ENCODE measurements at regions not wholly inside any gene's neighbourhood (a gene's known extent, or its start where the extent isn't known, plus 50 kb on each side); places are given as distances from the start of the nearest gene placed in this dataset.

- no peak for TF ChIP-seq ZNF274 (IDR thresholded peaks at IDR 0.05; ENCODE audit: low read depth, low read length)
- no peak for TF ChIP-seq SRF (IDR thresholded peaks at IDR 0.05; ENCODE audit: low read depth)
- TF ChIP-seq JUND (IDR thresholded peaks at IDR 0.05) = no peak
- TF ChIP-seq EZH2 (IDR thresholded peaks at IDR 0.05) = no peak
- TF ChIP-seq FOSL1 (IDR thresholded peaks at IDR 0.05; ENCODE audit: low read depth) = no peak
- TF ChIP-seq, protein P1, sequence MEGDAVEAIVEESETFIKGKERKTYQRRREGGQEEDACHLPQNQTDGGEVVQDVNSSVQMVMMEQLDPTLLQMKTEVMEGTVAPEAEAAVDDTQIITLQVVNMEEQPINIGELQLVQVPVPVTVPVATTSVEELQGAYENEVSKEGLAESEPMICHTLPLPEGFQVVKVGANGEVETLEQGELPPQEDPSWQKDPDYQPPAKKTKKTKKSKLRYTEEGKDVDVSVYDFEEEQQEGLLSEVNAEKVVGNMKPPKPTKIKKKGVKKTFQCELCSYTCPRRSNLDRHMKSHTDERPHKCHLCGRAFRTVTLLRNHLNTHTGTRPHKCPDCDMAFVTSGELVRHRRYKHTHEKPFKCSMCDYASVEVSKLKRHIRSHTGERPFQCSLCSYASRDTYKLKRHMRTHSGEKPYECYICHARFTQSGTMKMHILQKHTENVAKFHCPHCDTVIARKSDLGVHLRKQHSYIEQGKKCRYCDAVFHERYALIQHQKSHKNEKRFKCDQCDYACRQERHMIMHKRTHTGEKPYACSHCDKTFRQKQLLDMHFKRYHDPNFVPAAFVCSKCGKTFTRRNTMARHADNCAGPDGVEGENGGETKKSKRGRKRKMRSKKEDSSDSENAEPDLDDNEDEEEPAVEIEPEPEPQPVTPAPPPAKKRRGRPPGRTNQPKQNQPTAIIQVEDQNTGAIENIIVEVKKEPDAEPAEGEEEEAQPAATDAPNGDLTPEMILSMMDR (IDR thresholded peaks at IDR 0.05 in 2 of 3, conservative IDR thresholded peaks at IDR 0.05 in 1 of 3; ENCODE audit: borderline replicate concordance in 1 of 3, insufficient read depth in 1 of 3, low read depth in 2 of 3, low read length in 2 of 3) = no peak
- no peak for TF ChIP-seq TCF7L2 (IDR thresholded peaks at IDR 0.05; ENCODE audit: borderline replicate concordance, extremely low read depth, insufficient read depth, insufficient read length)
- TF ChIP-seq ELF1 (IDR thresholded peaks at IDR 0.05; ENCODE audit: borderline replicate concordance, low read depth) = no peak
- TF ChIP-seq ZFX (IDR thresholded peaks at IDR 0.05) = no peak
- Histone ChIP-seq H3K9me2 (ENCODE audit: insufficient read depth) (no peaks in the 10 kb centered on the region), H3K27me3 (ENCODE audit: insufficient read depth, low read length) (no peaks in the 10 kb centered on the region), H3K9me3 (ENCODE audit: control insufficient read depth in 1 of 2, insufficient read depth in 1 of 2, low read depth in 1 of 2, low read length in 2 of 2) (no peaks in the 10 kb centered on the region), H2AFZ (ENCODE audit: low read depth, low read length, poor library complexity, severe bottlenecking) (no peak overlapping the region), H3K79me2 (ENCODE audit: insufficient read depth, low read length) (no peaks in the 10 kb centered on the region), H4K20me1 (ENCODE audit: insufficient read depth) (no peaks in the 10 kb centered on the region), H3K4me1 (ENCODE audit: control insufficient read depth in 1 of 2, insufficient read depth in 2 of 2, low read length in 2 of 2) (no peaks in the 10 kb centered on the region), H3K4me3 (replicated peaks in 1 of 2; ENCODE audit: low read depth in 1 of 2, low read length in 2 of 2) (no peak overlapping the region), H3K36me3 (ENCODE audit: control insufficient read depth in 1 of 2, insufficient read depth in 2 of 2, low read length in 2 of 2) (no peaks in the 10 kb centered on the region), H3K4me2 (ENCODE audit: low read length) (no peak overlapping the region), H3K9ac (ENCODE audit: low read length) (no peak overlapping the region), H3K27ac (ENCODE audit: low read depth, low read length) (no peak overlapping the region)
- POLR2A ChIA-PET = no interaction called here
- BruUV-seq (replicated peaks) = no TSS peak
- intact Hi-C loops (cut with micrococcal nuclease) = no loop called here
- ATAC-seq (no peak), DNase-seq (ENCODE audit: low read depth, low spot score) (no peak)
- CTCF ChIA-PET = no interaction called here
- RAD21 ChIA-PET (ENCODE audit: low non-redundant PET in 1 of 2, low total read pairs in 2 of 2, uncharacterized antibody in 2 of 2, unreplicated experiment in 2 of 2) = no interaction called here
Measured at GRCh38 chr3:173340626-173341025, 56.9 kb upstream of the NLGN1 start.

DNA sequence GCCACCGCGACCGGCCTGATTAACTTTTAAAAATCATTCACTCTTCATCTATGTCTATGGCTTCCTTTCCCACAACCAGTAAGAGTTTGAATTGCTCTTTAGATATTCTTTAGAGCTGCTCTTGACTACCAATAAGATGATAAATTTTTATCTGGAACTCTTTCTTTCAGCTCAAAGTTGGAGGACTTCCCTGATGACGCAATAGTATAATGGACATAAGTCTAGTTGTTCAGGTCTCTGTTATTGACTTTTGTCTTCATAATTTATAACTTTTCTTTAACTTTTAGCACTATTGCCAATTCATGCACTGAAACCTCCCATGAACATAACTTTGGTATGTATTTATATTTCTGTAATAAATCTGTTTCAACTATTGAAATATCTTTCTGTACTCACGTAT is 61.3 kb upstream of the NLGN1 start:
- Histone ChIP-seq H3K27me3 (ENCODE audit: insufficient read depth, low read length) (no peaks in the 10 kb centered on the region), H2AFZ (ENCODE audit: low read depth, low read length, poor library complexity, severe bottlenecking) (no peak overlapping the region), H3K4me3 (replicated peaks in 1 of 2; ENCODE audit: low read depth in 1 of 2, low read length in 2 of 2) (no peak overlapping the region), H4K20me1 (ENCODE audit: insufficient read depth) (no peaks in the 10 kb centered on the region), H3K79me2 (ENCODE audit: insufficient read depth, low read length) (no peaks in the 10 kb centered on the region), H3K9ac (ENCODE audit: low read length) (no peak overlapping the region), H3K4me1 (ENCODE audit: control insufficient read depth in 1 of 2, insufficient read depth in 2 of 2, low read length in 2 of 2) (no peaks in the 10 kb centered on the region), H3K9me3 (ENCODE audit: control insufficient read depth in 1 of 2, insufficient read depth in 1 of 2, low read depth in 1 of 2, low read length in 2 of 2) (no peaks in the 10 kb centered on the region), H3K27ac (ENCODE audit: low read depth, low read length) (no peak overlapping the region), H3K9me2 (ENCODE audit: insufficient read depth) (no peaks in the 10 kb centered on the region), H3K4me2 (ENCODE audit: low read length) (no peak overlapping the region), H3K36me3 (ENCODE audit: control insufficient read depth in 1 of 2, insufficient read depth in 2 of 2, low read length in 2 of 2) (no peaks in the 10 kb centered on the region)
- RAD21 ChIA-PET (ENCODE audit: low non-redundant PET in 1 of 2, low total read pairs in 2 of 2, uncharacterized antibody in 2 of 2, unreplicated experiment in 2 of 2) = no interaction called here
- no TSS peak for BruUV-seq (replicated peaks)
- no peak for DNase-seq (ENCODE audit: low read depth, low spot score)
- POLR2A ChIA-PET = no interaction called here
- intact Hi-C loops (cut with micrococcal nuclease) = no loop called here
- ATAC-seq = no peak
- CTCF ChIA-PET = no interaction called here
- TF ChIP-seq EZH2 (IDR thresholded peaks at IDR 0.05) (no peak), JUND (IDR thresholded peaks at IDR 0.05) (no peak), CEBPB (IDR thresholded peaks at IDR 0.05; ENCODE audit: low read depth) (no peak), SIN3A (IDR thresholded peaks at IDR 0.05; ENCODE audit: low read depth) (no peak), FOSL1 (IDR thresholded peaks at IDR 0.05; ENCODE audit: low read depth) (no peak), MAX (IDR thresholded peaks at IDR 0.05) (no peak), ATF3 (IDR thresholded peaks at IDR 0.05) (no peak), POLR2AphosphoS5 (IDR thresholded peaks at IDR 0.05; ENCODE audit: low read depth, low read length) (no peak), ZBTB33 (IDR thresholded peaks at IDR 0.05; ENCODE audit: extremely low read depth, insufficient replicate concordance, low read length) (no peak), ELF1 (IDR thresholded peaks at IDR 0.05; ENCODE audit: borderline replicate concordance, low read depth) (no peak), ZFX (IDR thresholded peaks at IDR 0.05) (no peak)
